PC-9 (cell line): ENCODE measurements at regions not wholly inside any gene's neighbourhood (a gene's known extent, or its start where the extent isn't known, plus 50 kb on each side); places are given as distances from the start of the nearest gene placed in this dataset.
"Not testable (repeated sequence)": the region's sequence is repeated elsewhere in the genome, so short reads cannot be mapped to it uniquely, and the experiment has no call there.

ENCODE experiments used
- BruUV-seq: library from RNA; stranded (reverse); fragments of 400-500 nt; replicated peaks from 2 replicates; lab custom pipeline; 2021; lab: Mats Ljungman, UMichigan
- CTCF ChIA-PET: fragments of 300-600 bp; sonication (Branson Sonifier 250); formaldehyde crosslinking; loops from one replicate; lab custom pipeline; 2022; ENCODE audit warnings: antibody characterized with exemption; lab: Charles Lee
- POLR2A ChIA-PET: fragments of 300-600 bp; sonication (Branson Sonifier 250); formaldehyde crosslinking; loops from one replicate; lab custom pipeline; 2022; ENCODE audit warnings: antibody characterized with exemption; ENCODE audit not compliant: unreplicated experiment; lab: Charles Lee
- DNase-seq, 2 experiments: peaks; one replicate each; pipeline versions ENCODE4 v3.0.0 to v3.0.0-alpha.2; 2015 to 2022; ENCODE audit warnings: mixed read lengths in 1 of 2
- H2AFZ ChIP-seq: fragments of 200-600 bp; sonication (generic); 2 replicates; pipeline ENCODE4 v1.8.1; 2017; ENCODE audit warnings: antibody characterized with exemption
- H3F3A ChIP-seq: fragments of 200-600 bp; sonication (generic); 2 replicates; pipeline ENCODE4 v1.8.1; 2017; ENCODE audit warnings: antibody characterized with exemption, mild to moderate bottlenecking, low read depth; ENCODE audit not compliant: insufficient read depth
- H3K27ac ChIP-seq: fragments of 200-600 bp; sonication (generic); 2 replicates; pipeline ENCODE4 v1.6.1; 2016; ENCODE audit warnings: mixed run types
- H3K27me3 ChIP-seq: fragments of 200-600 bp; sonication (generic); 2 replicates; pipeline ENCODE4 v1.6.1; 2016; ENCODE audit warnings: low read depth, mixed run types; ENCODE audit not compliant: insufficient read depth
- H3K36me3 ChIP-seq: fragments of 200-600 bp; sonication (generic); 2 replicates; pipeline ENCODE4 v1.6.1; 2016; ENCODE audit warnings: low read depth, mixed run types
- H3K4me1 ChIP-seq: fragments of 200-600 bp; sonication (generic); replicated peaks from 2 replicates; pipeline ENCODE4 v1.6.1; 2016; ENCODE audit warnings: mixed run types; ENCODE audit not compliant: insufficient read depth
- H3K4me2 ChIP-seq: fragments of 200-600 bp; sonication (generic); 2 replicates; pipeline ENCODE4 v1.6.1; 2017; ENCODE audit warnings: mixed run types
- H3K4me3 ChIP-seq: fragments of 200-600 bp; sonication (generic); 2 replicates; pipeline ENCODE4 v1.6.1; 2016; ENCODE audit warnings: mixed run types
- H3K79me2 ChIP-seq: fragments of 200-600 bp; sonication (generic); 2 replicates; pipeline ENCODE4 v1.6.1; 2017; ENCODE audit warnings: low read depth, mixed run types
- H3K9me2 ChIP-seq: fragments of 200-600 bp; sonication (generic); 2 replicates; pipeline ENCODE4 v1.8.1; 2017; ENCODE audit warnings: mild to moderate bottlenecking; ENCODE audit not compliant: insufficient read depth
- H3K9me3 ChIP-seq: fragments of 200-600 bp; sonication (generic); 2 replicates; pipeline ENCODE4 v1.8.1; 2016; ENCODE audit warnings: low read depth; ENCODE audit not compliant: insufficient read depth
- H4K20me1 ChIP-seq: fragments of 200-600 bp; sonication (generic); 2 replicates; pipeline ENCODE4 v1.8.1; 2017; ENCODE audit not compliant: insufficient read depth
- CTCF ChIP-seq: fragments of 200-600 bp; sonication (generic); conservative IDR thresholded peaks from 2 replicates; pipeline ENCODE4 v1.6.1; 2017; ENCODE audit warnings: mixed run types, antibody characterized with exemption, mild to moderate bottlenecking, moderate library complexity
- EZH2 ChIP-seq: fragments of 200-600 bp; sonication (generic); IDR thresholded peaks from 2 replicates; pipeline ENCODE4 v1.8.0; 2017; ENCODE audit warnings: antibody characterized with exemption, low read depth
- intact Hi-C: fragments of 100-400 bp; cut with micrococcal nuclease; formaldehyde crosslinking; loops from one replicate; pipeline ENCODE4 v1.10.0; 2022; ENCODE audit not compliant: unreplicated experiment

- H3K27me3 ChIP-seq: peaks cover 58% of the 10 kb centered on the region
- H3K4me2 ChIP-seq: no peak overlapping the region
- no peaks in the 10 kb centered on the region for H3K9me3 ChIP-seq
- no peaks in the 10 kb centered on the region for H3K9me2 ChIP-seq
- intact Hi-C loops: no loop called here
- H3K4me3 ChIP-seq: no peak overlapping the region
- CTCF ChIA-PET: no interaction called here
- no peak overlapping the region for H2AFZ ChIP-seq
- no peaks in the 10 kb centered on the region for H3F3A ChIP-seq
- no peak for DNase-seq
- no peak for TF ChIP-seq EZH2
- TF ChIP-seq CTCF: no peak
- no peaks in the 10 kb centered on the region for H3K79me2 ChIP-seq
- no peaks in the 10 kb centered on the region for H3K4me1 ChIP-seq
- H3K36me3 ChIP-seq: no peaks in the 10 kb centered on the region
- BruUV-seq: no TSS peak
- POLR2A ChIA-PET: interaction anchor here (0.7 kb wide), 1 partner anchor 90 kb away, joined by 8 read pairs; no protein-coding TSS in a partner anchor
- no peaks in the 10 kb centered on the region for H4K20me1 ChIP-seq
- H3K27ac ChIP-seq: no peak overlapping the region
Measured at GRCh38 chr2:8382485-8382884, 299.4 kb upstream of the ID2 start.

- intact Hi-C loops, H3K9me3 ChIP-seq, H3K4me3 ChIP-seq, H3K4me2 ChIP-seq, BruUV-seq, H3K36me3 ChIP-seq, POLR2A ChIA-PET, H3K9me2 ChIP-seq, DNase-seq, H4K20me1 ChIP-seq, H3F3A ChIP-seq, CTCF ChIA-PET, H3K4me1 ChIP-seq, H3K79me2 ChIP-seq, H2AFZ ChIP-seq, H3K27ac ChIP-seq: not testable (repeated sequence)
- H3K27me3 ChIP-seq: peaks cover 27% of the 10 kb centered on the region; the same call in 1 of the 2 replicates
Measured at GRCh38 chr2:8386748-8387147, 295.1 kb upstream of the ID2 start.

GRCh38 chr2:8388781-8389180 is 293.1 kb upstream of the ID2 start:
- DNase-seq: no peak
- no peaks in the 10 kb centered on the region for H4K20me1 ChIP-seq
- intact Hi-C loops: no loop called here
- H3K27ac ChIP-seq: no peak overlapping the region
- ChIA-PET POLR2A (no interaction called here), CTCF (no interaction called here)
- H3K4me3 ChIP-seq: no peak overlapping the region
- H3K4me2 ChIP-seq: no peak overlapping the region
- H3K36me3 ChIP-seq: no peaks in the 10 kb centered on the region
- H3K9me2 ChIP-seq: no peaks in the 10 kb centered on the region
- TF ChIP-seq CTCF (no peak), EZH2 (no peak)
- H3K27me3 ChIP-seq: peaks cover 32% of the 10 kb centered on the region
- H3F3A ChIP-seq: no peaks in the 10 kb centered on the region
- H2AFZ ChIP-seq: no peak overlapping the region
- no peaks in the 10 kb centered on the region for H3K79me2 ChIP-seq
- BruUV-seq: no TSS peak
- H3K4me1 ChIP-seq: no peaks in the 10 kb centered on the region
- no peaks in the 10 kb centered on the region for H3K9me3 ChIP-seq

- intact Hi-C loops: no loop called here
- no peaks in the 10 kb centered on the region for H3F3A ChIP-seq
- no peaks in the 10 kb centered on the region for H3K4me1 ChIP-seq
- H3K9me2 ChIP-seq: no peaks in the 10 kb centered on the region
- DNase-seq: no peak
- BruUV-seq: no TSS peak
- ChIA-PET POLR2A (no interaction called here), CTCF (no interaction called here)
- H3K27ac ChIP-seq: no peak overlapping the region
- H3K36me3 ChIP-seq: no peaks in the 10 kb centered on the region
- no peak overlapping the region for H3K4me2 ChIP-seq
- no peak overlapping the region for H3K4me3 ChIP-seq
- H4K20me1 ChIP-seq: no peaks in the 10 kb centered on the region
- TF ChIP-seq EZH2 (no peak), CTCF (no peak)
- peaks cover 40% of the 10 kb centered on the region for H3K27me3 ChIP-seq
- no peak overlapping the region for H2AFZ ChIP-seq
- no peaks in the 10 kb centered on the region for H3K79me2 ChIP-seq
- H3K9me3 ChIP-seq: no peaks in the 10 kb centered on the region
Measured at GRCh38 chr2:8389431-8390108, 292.3 kb upstream of the ID2 start.
